ENCODE measurements at regions not wholly inside any gene's neighbourhood (a gene's known extent, or its start where the extent isn't known, plus 50 kb on each side); places are given as distances from the start of the nearest gene placed in this dataset.
"Not testable (repeated sequence)": the region's sequence is repeated elsewhere in the genome, so short reads cannot be mapped to it uniquely, and the experiment has no call there.

- DNase-seq (ENCODE audit: low read depth in 4 of 4, low spot score in 3 of 4) = no peak
Observed at GRCh38 chr9:78437806-78438205, 140.9 kb downstream of the PSAT1 start.

- no peak for DNase-seq (ENCODE audit: low read depth in 4 of 4, low spot score in 3 of 4)
Observed at GRCh38 chr9:78438211-78438610, 141.3 kb downstream of the PSAT1 start.

GRCh38 chr9:78438780-78439179 lies 141.9 kb downstream of the PSAT1 start:
- no peak for DNase-seq (ENCODE audit: low read depth in 4 of 4, low spot score in 3 of 4)

GRCh38 chr9:78439190-78439865 lies 142.4 kb downstream of the PSAT1 start:
- DNase-seq (ENCODE audit: low read depth in 4 of 4, low spot score in 3 of 4) = peak; percentile 79 to 87 (median 80)

- no peak for DNase-seq (ENCODE audit: low read depth in 4 of 4, low spot score in 3 of 4)
Observed at GRCh38 chr9:78439866-78440830, 143.2 kb downstream of the PSAT1 start.

GRCh38 chr9:78441396-78441795 lies 144.5 kb downstream of the PSAT1 start:
- no peak for DNase-seq (ENCODE audit: low read depth in 4 of 4, low spot score in 3 of 4)

GRCh38 chr9:78441822-78442431 lies 145.0 kb downstream of the PSAT1 start:
- no peak for DNase-seq (ENCODE audit: low read depth in 4 of 4, low spot score in 3 of 4)

- DNase-seq (ENCODE audit: low read depth in 4 of 4, low spot score in 3 of 4) = not testable (repeated sequence)
Observed at GRCh38 chr9:78442577-78442976, 145.7 kb downstream of the PSAT1 start.

- DNase-seq (ENCODE audit: low read depth in 4 of 4, low spot score in 3 of 4) = no peak
Observed at GRCh38 chr9:78443946-78444345, 147.0 kb downstream of the PSAT1 start.

GRCh38 chr9:78448960-78449673 lies 152.2 kb downstream of the PSAT1 start:
- DNase-seq (ENCODE audit: low read depth in 4 of 4, low spot score in 3 of 4) = no peak

- DNase-seq (ENCODE audit: low read depth in 4 of 4, low spot score in 3 of 4) = no peak
Observed at GRCh38 chr9:78453450-78453849, 156.5 kb downstream of the PSAT1 start.

GRCh38 chr9:78462611-78463010 lies 165.7 kb downstream of the PSAT1 start:
- DNase-seq (ENCODE audit: low read depth in 4 of 4, low spot score in 3 of 4) = no peak

- DNase-seq (ENCODE audit: low read depth in 4 of 4, low spot score in 3 of 4) = no peak
Observed at GRCh38 chr9:78463750-78464149, 166.8 kb downstream of the PSAT1 start.

GRCh38 chr9:78468231-78468630 lies 171.3 kb downstream of the PSAT1 start:
- DNase-seq (ENCODE audit: low read depth in 4 of 4, low spot score in 3 of 4) = no peak

GRCh38 chr9:78468974-78469576 lies 172.2 kb downstream of the PSAT1 start:
- DNase-seq (ENCODE audit: low read depth in 4 of 4, low spot score in 3 of 4) = no peak

- no peak for DNase-seq (ENCODE audit: low read depth in 4 of 4, low spot score in 3 of 4)
Observed at GRCh38 chr9:78470216-78470615, 173.3 kb downstream of the PSAT1 start.

GRCh38 chr9:78470741-78471140 lies 173.8 kb downstream of the PSAT1 start:
- DNase-seq (ENCODE audit: low read depth in 4 of 4, low spot score in 3 of 4) = no peak

- no peak for DNase-seq (ENCODE audit: low read depth in 4 of 4, low spot score in 3 of 4)
Observed at GRCh38 chr9:78472111-78472510, 175.2 kb downstream of the PSAT1 start.

GRCh38 chr9:78479441-78479840 lies 182.5 kb downstream of the PSAT1 start:
- DNase-seq (ENCODE audit: low read depth in 4 of 4, low spot score in 3 of 4) = no peak

GRCh38 chr9:78486661-78487060 lies 189.7 kb downstream of the PSAT1 start:
- no peak for DNase-seq (ENCODE audit: low read depth in 4 of 4, low spot score in 3 of 4)

All from left renal pelvis (tissue), 4 donors.